IMR-90 (cell line): ENCODE measurements at regions not wholly inside any gene's neighbourhood (a gene's known extent, or its start where the extent isn't known, plus 50 kb on each side); places are given as distances from the start of the nearest gene placed in this dataset.
"Not testable (repeated sequence)": the region's sequence is repeated elsewhere in the genome, so short reads cannot be mapped to it uniquely, and the experiment has no call there.

Experiments
- CHD1 ChIP-seq: IDR thresholded peaks from 2 replicates; pipeline ENCODE4 v1.6.1; 2012; ENCODE audit warnings: low read depth, low read length, improper control_type of control experiment
- CTCF ChIP-seq: conservative IDR thresholded peaks from 2 replicates; pipeline ENCODE4 v1.5.1; 2012; ENCODE audit warnings: mild to moderate bottlenecking, low read depth, low read length, improper control_type of control experiment
- ELK1 ChIP-seq: fragments of 150-350 bp; IDR thresholded peaks from 2 replicates; pipeline ENCODE4 v1.6.1; 2016; ENCODE audit warnings: low read depth, mild to moderate bottlenecking, low read length, moderate library complexity, borderline replicate concordance
- MAZ ChIP-seq: IDR thresholded peaks from 2 replicates; pipeline ENCODE4 v1.6.1; 2012; ENCODE audit warnings: low read depth, mild to moderate bottlenecking, low read length, improper control_type of control experiment, moderate library complexity, borderline replicate concordance
- MXI1 ChIP-seq: IDR thresholded peaks from 2 replicates; pipeline ENCODE4 v1.6.1; 2012; ENCODE audit warnings: low read depth, mild to moderate bottlenecking, low read length, moderate library complexity, borderline replicate concordance
- POLR2A ChIP-seq: IDR thresholded peaks from 2 replicates; pipeline ENCODE4 v1.6.1; 2012; ENCODE audit warnings: mild to moderate bottlenecking, low read depth, low read length
- RAD21 ChIP-seq: IDR thresholded peaks from 2 replicates; pipeline ENCODE4 v1.6.1; 2012; ENCODE audit warnings: low read length, improper control_type of control experiment
- SMC3 ChIP-seq: fragments of 150-350 bp; IDR thresholded peaks from 2 replicates; pipeline ENCODE4 v1.6.1; 2016; ENCODE audit warnings: low read depth, mild to moderate bottlenecking, antibody characterized with exemption, low read length, moderate library complexity
- USF2 ChIP-seq: fragments of 150-350 bp; IDR thresholded peaks from 2 replicates; pipeline ENCODE4 v1.6.1; 2017; ENCODE audit warnings: mild to moderate bottlenecking, antibody characterized with exemption, low read length, low read depth

- TF ChIP-seq CTCF, MXI1, POLR2A, RAD21, USF2, CHD1, MAZ, ELK1, SMC3: not testable (repeated sequence)
Measured at GRCh38 chr14:106675716-106676115, 1149.3 kb downstream of the TMEM121 start.
